HCT116 (cell line): ENCODE measurements at regions not wholly inside any gene's neighbourhood (a gene's known extent, or its start where the extent isn't known, plus 50 kb on each side); places are given as distances from the start of the nearest gene placed in this dataset.

Experiments
- CBX3 ChIP-seq: IDR thresholded peaks from 2 replicates; pipeline ENCODE4 v1.6.1; 2012; ENCODE audit warnings: low read depth
- CEBPB ChIP-seq: IDR thresholded peaks from 2 replicates; pipeline ENCODE4 v1.6.1; 2012; ENCODE audit warnings: low read depth
- EGR1 ChIP-seq: IDR thresholded peaks from 2 replicates; pipeline ENCODE4 v1.6.1; 2012; ENCODE audit warnings: low read depth
- ELF1 ChIP-seq: IDR thresholded peaks from 2 replicates; pipeline ENCODE4 v1.6.1; 2012; ENCODE audit warnings: low read depth, borderline replicate concordance
- POLR2A ChIP-seq: IDR thresholded peaks from 2 replicates; pipeline ENCODE4 v1.7.0; 2011; ENCODE audit warnings: borderline replicate concordance; ENCODE audit not compliant: insufficient read depth, insufficient read length; ENCODE audit errors: extremely low read depth
- POLR2AphosphoS5 ChIP-seq: IDR thresholded peaks from 2 replicates; pipeline ENCODE4 v1.6.1; 2011; ENCODE audit warnings: mild to moderate bottlenecking, low read depth, low read length, moderate library complexity
- TF ChIP-seq, protein P1 (sequence below), 3 experiments: fragments of 200-600 bp in 1 of 3; sonication (generic) in 1 of 3; IDR thresholded peaks in 2 of 3; conservative IDR thresholded peaks in 1 of 3; 2 replicates each; pipeline ENCODE4 v1.5.1; 2012 to 2017; ENCODE audit warnings: low read depth in 2 of 3, low read length in 2 of 3, antibody characterized with exemption in 1 of 3, borderline replicate concordance in 1 of 3, control low read depth in 1 of 3, mild to moderate bottlenecking in 1 of 3, mixed read lengths in 1 of 3, mixed run types in 1 of 3, moderate library complexity in 1 of 3; ENCODE audit not compliant: insufficient read depth in 1 of 3

DNA sequence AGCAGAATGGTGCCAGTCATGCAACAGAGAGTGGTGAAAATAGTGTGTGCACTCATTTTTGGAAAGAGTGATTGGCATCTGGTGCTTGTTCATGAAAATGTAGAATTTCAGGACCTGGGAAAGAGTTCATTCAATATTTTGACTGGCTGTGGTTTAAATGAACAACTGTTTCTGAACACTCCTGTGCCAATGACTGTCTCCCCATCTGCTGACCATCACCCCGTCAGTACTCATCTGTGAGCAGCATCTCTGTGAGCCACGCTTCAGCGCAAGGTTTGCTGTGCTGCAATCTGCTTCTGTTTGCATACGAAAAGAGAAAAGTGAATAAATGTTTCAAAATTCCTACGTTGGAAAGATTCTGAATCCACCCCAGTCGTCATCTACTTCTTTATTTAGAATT, 77.9 kb upstream of the RUNX1 start:
- TF ChIP-seq, protein P1, sequence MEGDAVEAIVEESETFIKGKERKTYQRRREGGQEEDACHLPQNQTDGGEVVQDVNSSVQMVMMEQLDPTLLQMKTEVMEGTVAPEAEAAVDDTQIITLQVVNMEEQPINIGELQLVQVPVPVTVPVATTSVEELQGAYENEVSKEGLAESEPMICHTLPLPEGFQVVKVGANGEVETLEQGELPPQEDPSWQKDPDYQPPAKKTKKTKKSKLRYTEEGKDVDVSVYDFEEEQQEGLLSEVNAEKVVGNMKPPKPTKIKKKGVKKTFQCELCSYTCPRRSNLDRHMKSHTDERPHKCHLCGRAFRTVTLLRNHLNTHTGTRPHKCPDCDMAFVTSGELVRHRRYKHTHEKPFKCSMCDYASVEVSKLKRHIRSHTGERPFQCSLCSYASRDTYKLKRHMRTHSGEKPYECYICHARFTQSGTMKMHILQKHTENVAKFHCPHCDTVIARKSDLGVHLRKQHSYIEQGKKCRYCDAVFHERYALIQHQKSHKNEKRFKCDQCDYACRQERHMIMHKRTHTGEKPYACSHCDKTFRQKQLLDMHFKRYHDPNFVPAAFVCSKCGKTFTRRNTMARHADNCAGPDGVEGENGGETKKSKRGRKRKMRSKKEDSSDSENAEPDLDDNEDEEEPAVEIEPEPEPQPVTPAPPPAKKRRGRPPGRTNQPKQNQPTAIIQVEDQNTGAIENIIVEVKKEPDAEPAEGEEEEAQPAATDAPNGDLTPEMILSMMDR (IDR thresholded peaks at IDR 0.05 in 2 of 3, conservative IDR thresholded peaks at IDR 0.05 in 1 of 3; ENCODE audit: borderline replicate concordance in 1 of 3, insufficient read depth in 1 of 3, low read depth in 2 of 3, low read length in 2 of 3) = no peak
- TF ChIP-seq CBX3 = no peak
- TF ChIP-seq CEBPB = no peak
- no peak for TF ChIP-seq POLR2A
- TF ChIP-seq POLR2AphosphoS5 = no peak
- no peak for TF ChIP-seq EGR1
- no peak for TF ChIP-seq ELF1
